MM.1S (cell line): ENCODE measurements at regions not wholly inside any gene's neighbourhood (a gene's known extent, or its start where the extent isn't known, plus 50 kb on each side); places are given as distances from the start of the nearest gene placed in this dataset.

Source experiments
- DNase-seq: peaks from one replicate; pipeline ENCODE4 v3.0.0-alpha.2; 2015
- H2AFZ ChIP-seq: fragments of 300-600 bp; sonication (generic); 2 replicates; pipeline ENCODE4 v1.6.0; 2016; ENCODE audit warnings: antibody characterized with exemption, low read length
- H3F3A ChIP-seq: fragments of 300-600 bp; sonication (generic); 2 replicates; pipeline ENCODE4 v1.6.1; 2016; ENCODE audit warnings: mild to moderate bottlenecking, antibody characterized with exemption, low read length, moderate library complexity, mixed read lengths; ENCODE audit not compliant: insufficient read depth
- H3K27ac ChIP-seq: fragments of 300-600 bp; sonication (generic); 2 replicates; pipeline ENCODE4 v1.5.1; 2016; ENCODE audit warnings: mild to moderate bottlenecking, low read length
- H3K27me3 ChIP-seq: fragments of 300-600 bp; sonication (generic); replicated peaks from 2 replicates; pipeline ENCODE4 v1.6.0; 2016; ENCODE audit warnings: low read length; ENCODE audit not compliant: insufficient read depth
- H3K36me3 ChIP-seq: fragments of 300-600 bp; sonication (generic); replicated peaks from 2 replicates; pipeline ENCODE4 v1.6.1; 2016; ENCODE audit warnings: mild to moderate bottlenecking, low read length, mixed read lengths; ENCODE audit not compliant: insufficient read depth
- H3K4me1 ChIP-seq: fragments of 300-600 bp; sonication (generic); 2 replicates; pipeline ENCODE4 v1.6.1; 2016; ENCODE audit warnings: low read length, mixed read lengths
- H3K4me2 ChIP-seq: fragments of 300-600 bp; sonication (generic); 2 replicates; pipeline ENCODE4 v1.6.0; 2016; ENCODE audit warnings: low read depth, low read length
- H3K4me3 ChIP-seq: fragments of 300-600 bp; sonication (generic); 2 replicates; pipeline ENCODE4 v1.5.1; 2016; ENCODE audit warnings: low read length, mixed read lengths
- H3K79me2 ChIP-seq: fragments of 300-600 bp; sonication (generic); 2 replicates; pipeline ENCODE4 v1.6.1; 2016; ENCODE audit warnings: mixed run types, low read length, mixed read lengths
- H3K9ac ChIP-seq: fragments of 300-600 bp; sonication (generic); 2 replicates; pipeline ENCODE4 v1.6.1; 2016; ENCODE audit warnings: low read length, mixed read lengths
- H3K9me2 ChIP-seq: fragments of 300-600 bp; sonication (generic); replicated peaks from 2 replicates; pipeline ENCODE4 v1.6.1; 2016; ENCODE audit warnings: mild to moderate bottlenecking, low read length, mixed read lengths; ENCODE audit not compliant: insufficient read depth
- H3K9me3 ChIP-seq: fragments of 300-600 bp; sonication (generic); replicated peaks from 2 replicates; pipeline ENCODE4 v1.6.1; 2016; ENCODE audit warnings: mild to moderate bottlenecking, low read length, mixed read lengths; ENCODE audit not compliant: insufficient read depth
- H4K20me1 ChIP-seq: fragments of 300-600 bp; sonication (generic); 2 replicates; pipeline ENCODE4 v1.6.1; 2016; ENCODE audit warnings: mild to moderate bottlenecking, low read length, moderate library complexity, mixed read lengths; ENCODE audit not compliant: insufficient read depth
- EZH2 ChIP-seq: fragments of 300-600 bp; sonication (generic); optimal IDR thresholded peaks from 2 replicates; pipeline ENCODE3; 2017; ENCODE audit warnings: low read depth, mild to moderate bottlenecking, antibody characterized with exemption, low read length, mixed read lengths
- EZH2phosphoT487 ChIP-seq: fragments of 300-600 bp; sonication (generic); IDR thresholded peaks from 2 replicates; pipeline ENCODE4 v1.6.1; 2018; ENCODE audit warnings: antibody characterized with exemption, low read length
- TF ChIP-seq, protein P1 (sequence below): fragments of 300-600 bp; sonication (generic); IDR thresholded peaks from 2 replicates; pipeline ENCODE4 v1.5.1; 2016; ENCODE audit warnings: antibody characterized with exemption, low read length, mixed read lengths

DNA sequence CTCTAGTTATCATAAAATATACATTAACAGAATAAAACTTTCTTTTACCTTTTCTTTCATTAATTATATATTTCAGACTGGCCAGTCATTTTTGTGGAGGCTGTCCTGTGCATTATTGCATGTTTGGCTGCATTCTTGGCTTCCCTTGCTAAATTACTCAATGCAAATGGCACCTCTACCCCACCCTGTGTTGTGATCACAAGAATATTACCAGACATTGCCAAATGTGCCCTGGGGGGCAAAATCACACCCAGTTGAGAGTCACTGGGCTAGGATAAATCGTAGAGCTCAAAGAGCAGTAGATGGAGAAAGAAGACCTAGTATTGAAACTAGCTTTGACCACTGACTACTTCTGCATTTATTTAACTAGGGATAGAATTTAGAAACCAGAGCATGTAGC, 1257.8 kb upstream of the TENM4 start:
- no peaks in the 10 kb centered on the region for H3K9me2 ChIP-seq
- H3K4me1 ChIP-seq = no peaks in the 10 kb centered on the region
- no peaks in the 10 kb centered on the region for H3K27me3 ChIP-seq
- H3K4me2 ChIP-seq = no peak overlapping the region
- no peak overlapping the region for H3K9ac ChIP-seq
- TF ChIP-seq, protein P1, sequence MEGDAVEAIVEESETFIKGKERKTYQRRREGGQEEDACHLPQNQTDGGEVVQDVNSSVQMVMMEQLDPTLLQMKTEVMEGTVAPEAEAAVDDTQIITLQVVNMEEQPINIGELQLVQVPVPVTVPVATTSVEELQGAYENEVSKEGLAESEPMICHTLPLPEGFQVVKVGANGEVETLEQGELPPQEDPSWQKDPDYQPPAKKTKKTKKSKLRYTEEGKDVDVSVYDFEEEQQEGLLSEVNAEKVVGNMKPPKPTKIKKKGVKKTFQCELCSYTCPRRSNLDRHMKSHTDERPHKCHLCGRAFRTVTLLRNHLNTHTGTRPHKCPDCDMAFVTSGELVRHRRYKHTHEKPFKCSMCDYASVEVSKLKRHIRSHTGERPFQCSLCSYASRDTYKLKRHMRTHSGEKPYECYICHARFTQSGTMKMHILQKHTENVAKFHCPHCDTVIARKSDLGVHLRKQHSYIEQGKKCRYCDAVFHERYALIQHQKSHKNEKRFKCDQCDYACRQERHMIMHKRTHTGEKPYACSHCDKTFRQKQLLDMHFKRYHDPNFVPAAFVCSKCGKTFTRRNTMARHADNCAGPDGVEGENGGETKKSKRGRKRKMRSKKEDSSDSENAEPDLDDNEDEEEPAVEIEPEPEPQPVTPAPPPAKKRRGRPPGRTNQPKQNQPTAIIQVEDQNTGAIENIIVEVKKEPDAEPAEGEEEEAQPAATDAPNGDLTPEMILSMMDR = no peak
- TF ChIP-seq EZH2phosphoT487 (no peak), EZH2 (no peak)
- no peaks in the 10 kb centered on the region for H3K36me3 ChIP-seq
- DNase-seq = no peak
- no peaks in the 10 kb centered on the region for H3K79me2 ChIP-seq
- H2AFZ ChIP-seq = no peak overlapping the region
- no peak overlapping the region for H3K4me3 ChIP-seq
- H3K9me3 ChIP-seq = no peaks in the 10 kb centered on the region
- no peaks in the 10 kb centered on the region for H3F3A ChIP-seq
- H4K20me1 ChIP-seq = no peaks in the 10 kb centered on the region
- H3K27ac ChIP-seq = no peak overlapping the region

DNA sequence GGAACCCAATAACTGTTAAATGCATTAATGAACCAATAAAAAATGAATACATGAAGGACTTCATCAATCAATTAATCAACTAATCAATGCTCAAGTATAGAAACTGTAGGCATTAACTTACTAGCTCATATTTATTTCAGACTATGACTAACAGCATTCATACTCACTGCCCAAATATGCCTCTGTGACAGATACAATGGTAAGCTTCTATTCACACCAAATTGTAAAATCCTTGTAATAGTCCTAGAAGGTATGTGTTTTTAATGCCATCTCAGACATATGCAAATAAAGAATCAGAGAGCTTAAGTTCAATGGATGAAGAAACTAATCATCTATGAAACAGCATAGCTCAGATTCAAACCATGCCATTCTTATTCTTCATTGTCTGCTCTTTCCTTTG, 1253.6 kb upstream of the TENM4 start:
- Histone ChIP-seq H3K4me3 (no peak overlapping the region), H3K27ac (no peak overlapping the region), H3F3A (no peaks in the 10 kb centered on the region), H3K27me3 (no peaks in the 10 kb centered on the region), H2AFZ (no peak overlapping the region), H3K9me3 (no peaks in the 10 kb centered on the region), H3K9ac (no peak overlapping the region), H4K20me1 (no peaks in the 10 kb centered on the region), H3K36me3 (no peaks in the 10 kb centered on the region), H3K79me2 (no peaks in the 10 kb centered on the region), H3K9me2 (no peaks in the 10 kb centered on the region), H3K4me2 (no peak overlapping the region), H3K4me1 (no peaks in the 10 kb centered on the region)
- no peak for DNase-seq
- TF ChIP-seq EZH2phosphoT487 = no peak
- TF ChIP-seq, protein P1 = no peak
- no peak for TF ChIP-seq EZH2

DNA sequence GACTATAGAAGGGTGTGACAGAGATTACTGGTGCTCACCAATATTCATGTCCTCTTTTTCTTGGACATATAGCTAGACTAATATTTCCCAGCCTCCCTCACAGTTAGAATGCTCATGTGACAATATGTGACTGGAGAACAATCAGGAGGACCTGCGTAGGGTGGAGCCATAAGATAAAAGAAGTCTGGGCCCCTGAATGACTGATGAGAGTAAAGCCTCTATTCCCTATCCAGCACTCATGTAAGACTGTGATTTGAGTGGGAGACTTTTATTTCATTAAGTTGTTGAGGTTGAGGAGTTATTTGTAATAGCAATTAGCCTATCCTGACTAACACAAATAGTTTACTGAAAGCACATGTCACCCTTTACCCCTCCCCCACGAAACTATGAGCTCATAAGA, 1247.1 kb upstream of the TENM4 start:
- Histone ChIP-seq H3K79me2 (no peaks in the 10 kb centered on the region), H3K9ac (no peak overlapping the region), H3K27ac (no peak overlapping the region), H3K4me1 (no peaks in the 10 kb centered on the region), H3K9me2 (no peaks in the 10 kb centered on the region), H3K4me3 (no peak overlapping the region), H2AFZ (no peak overlapping the region), H3K27me3 (no peaks in the 10 kb centered on the region), H3K4me2 (no peak overlapping the region), H4K20me1 (no peaks in the 10 kb centered on the region), H3K9me3 (no peaks in the 10 kb centered on the region), H3K36me3 (no peaks in the 10 kb centered on the region), H3F3A (no peaks in the 10 kb centered on the region)
- TF ChIP-seq, protein P1 = no peak
- TF ChIP-seq EZH2 = no peak
- TF ChIP-seq EZH2phosphoT487 = no peak
- DNase-seq = no peak
